Body of pancreas (tissue), 4 donors: ENCODE measurements at regions not wholly inside any gene's neighbourhood (a gene's known extent, or its start where the extent isn't known, plus 50 kb on each side); places are given as distances from the start of the nearest gene placed in this dataset.

ENCODE experiments used
- ATAC-seq: fragments of 150-250 bp; one replicate; pipeline ENCODE4 v1.9.1; 2016
- DNase-seq, 4 donors: peaks; one replicate each; pipeline ENCODE4 v3.0.0-alpha.2; 2019
- H3K27ac ChIP-seq, 4 donors: fragments of 200-600 bp; sonication (generic); 1 replicate in 3 of 4; 2 replicates in 1 of 4; pipeline versions ENCODE4 v1.5.1 to v1.6.1; 2016 to 2019; ENCODE audit warnings: mild to moderate bottlenecking in 1 of 4, mixed read lengths in 1 of 4, moderate library complexity in 1 of 4
- H3K27me3 ChIP-seq, 2 donors: fragments of 200-600 bp; sonication (generic); one replicate each; pipeline ENCODE4 v1.6.0; 2016; ENCODE audit warnings: mild to moderate bottlenecking in 1 of 2
- H3K36me3 ChIP-seq, 2 donors: fragments of 200-600 bp; sonication (generic); replicated peaks in 1 of 2; 2 replicates each; pipeline ENCODE4 v1.5.1; 2016; ENCODE audit warnings: low read depth in 2 of 2; ENCODE audit not compliant: insufficient read depth in 1 of 2
- H3K4me1 ChIP-seq: fragments of 200-600 bp; sonication (generic); one replicate; pipeline ENCODE4 v1.6.0; 2016
- H3K4me3 ChIP-seq, 2 donors: fragments of 200-600 bp; sonication (generic); 1 replicate in 1 of 2; 2 replicates in 1 of 2; pipeline ENCODE4 v1.5.1; 2016 to 2019
- H3K9me3 ChIP-seq, 3 donors: fragments of 200-600 bp; sonication (generic); 1 replicate in 2 of 3; 2 replicates in 1 of 3; pipeline ENCODE4 v1.5.1; 2016
- CTCF ChIP-seq, 7 experiments: fragments of 450-650 bp in 4 of 7; fragments of 200-600 bp in 3 of 7; sonication (generic) in 3 of 7; IDR thresholded peaks; one replicate each; pipeline ENCODE4 v1.5.1; 2016 to 2019; ENCODE audit warnings: antibody characterized with exemption in 7 of 7
- POLR2A ChIP-seq, 3 donors: fragments of 450-650 bp; IDR thresholded peaks; one replicate each; pipeline ENCODE4 v1.6.1; 2016; ENCODE audit warnings: antibody characterized with exemption in 3 of 3, mild to moderate bottlenecking in 2 of 3
- WGBS, 2 donors: methylation state at CpG; one replicate each; pipeline ENCODE4 v1.1.5; 2017; 5-methylcytosine and 5-hydroxymethylcytosine counted together
- intact Hi-C: fragments of 100-400 bp; cut with DNase I; formaldehyde crosslinking; loops from one replicate; pipeline ENCODE4 v1.15.1; 2023

- no peaks in the 10 kb centered on the region for H3K9me3 ChIP-seq
- no peak overlapping the region for H3K27ac ChIP-seq
- intact Hi-C loops, result loop anchor here (10.0 kb wide), 1 partner anchor 128 kb away; no protein-coding TSS in a partner anchor
- no peaks in the 10 kb centered on the region for H3K36me3 ChIP-seq
- H3K27me3 ChIP-seq, result no peaks in the 10 kb centered on the region
- WGBS, 2 donors, result 70 to 75% methylated on average over 25 of the region's 25 CpGs
- no peak overlapping the region for H3K4me3 ChIP-seq
- no peaks in the 10 kb centered on the region for H3K4me1 ChIP-seq
- ATAC-seq (no peak), DNase-seq (no peak)
- TF ChIP-seq CTCF (IDR thresholded peaks at IDR 0.05) (no peak), POLR2A (IDR thresholded peaks at IDR 0.05) (no peak)
Measured at GRCh38 chr6:165726290-165726875, 63.3 kb upstream of the PDE10A start.

- intact Hi-C loops, result loop anchor here (10.0 kb wide), 1 partner anchor 130 kb away; no protein-coding TSS in a partner anchor
- Histone ChIP-seq H3K4me1 (no peaks in the 10 kb centered on the region), H3K27ac (no peak overlapping the region), H3K27me3 (no peaks in the 10 kb centered on the region), H3K36me3 (no peaks in the 10 kb centered on the region), H3K4me3 (no peak overlapping the region), H3K9me3 (no peaks in the 10 kb centered on the region)
- DNase-seq (no peak), ATAC-seq (no peak)
- TF ChIP-seq POLR2A (IDR thresholded peaks at IDR 0.05), result no peak
- TF ChIP-seq CTCF (IDR thresholded peaks at IDR 0.05), result no peak
- WGBS, 2 donors, result 72 to 78% methylated on average over 7 of the region's 7 CpGs
Measured at GRCh38 chr6:165725201-165725600, 62.2 kb upstream of the PDE10A start.

- DNase-seq (no peak), ATAC-seq (no peak)
- intact Hi-C loops, result loop anchor here (10.0 kb wide), 1 partner anchor 131 kb away; no protein-coding TSS in a partner anchor
- H3K4me1 ChIP-seq, result no peaks in the 10 kb centered on the region
- no peaks in the 10 kb centered on the region for H3K27me3 ChIP-seq
- no peak overlapping the region for H3K4me3 ChIP-seq
- no peak overlapping the region for H3K27ac ChIP-seq
- 58 to 65% methylated on average over 9 of the region's 9 CpGs for WGBS, 2 donors
- TF ChIP-seq POLR2A (IDR thresholded peaks at IDR 0.05) (no peak), CTCF (IDR thresholded peaks at IDR 0.05) (no peak)
- H3K36me3 ChIP-seq, result no peaks in the 10 kb centered on the region
- H3K9me3 ChIP-seq, result no peaks in the 10 kb centered on the region
Measured at GRCh38 chr6:165723326-165723725, 60.3 kb upstream of the PDE10A start.

- WGBS, 2 donors, result 37 to 54% methylated on average over 4 of the region's 4 CpGs
- Histone ChIP-seq H3K27me3 (no peaks in the 10 kb centered on the region), H3K27ac (no peak overlapping the region), H3K4me1 (no peaks in the 10 kb centered on the region), H3K9me3 (no peaks in the 10 kb centered on the region), H3K4me3 (no peak overlapping the region), H3K36me3 (no peaks in the 10 kb centered on the region)
- no peak for ATAC-seq
- DNase-seq, result no peak
- intact Hi-C loops, result loop anchor here (10.0 kb wide), 1 partner anchor 133 kb away; no protein-coding TSS in a partner anchor
- TF ChIP-seq CTCF (IDR thresholded peaks at IDR 0.05) (no peak), POLR2A (IDR thresholded peaks at IDR 0.05) (no peak)
Measured at GRCh38 chr6:165722022-165722421, 59.0 kb upstream of the PDE10A start.

GRCh38 chr6:165721356-165721755 is 58.3 kb upstream of the PDE10A start:
- Histone ChIP-seq H3K4me1 (no peaks in the 10 kb centered on the region), H3K9me3 (no peaks in the 10 kb centered on the region), H3K27me3 (no peaks in the 10 kb centered on the region), H3K4me3 (no peak overlapping the region), H3K36me3 (no peaks in the 10 kb centered on the region), H3K27ac (no peak overlapping the region)
- ATAC-seq (no peak), DNase-seq (no peak)
- intact Hi-C loops, result loop anchor here (10.0 kb wide), 1 partner anchor 133 kb away; no protein-coding TSS in a partner anchor
- WGBS, 2 donors, result 38 to 56% methylated on average over 3 of the region's 3 CpGs
- TF ChIP-seq CTCF (IDR thresholded peaks at IDR 0.05), result no peak
- no peak for TF ChIP-seq POLR2A (IDR thresholded peaks at IDR 0.05)
